ENCODE measurements at regions not wholly inside any gene's neighbourhood (a gene's known extent, or its start where the extent isn't known, plus 50 kb on each side); places are given as distances from the start of the nearest gene placed in this dataset.
A peak's percentile ranks its signal among the peaks of the same experiment; 100 is the strongest.
"Not testable (repeated sequence)": the region's sequence is repeated elsewhere in the genome, so short reads cannot be mapped to it uniquely, and the experiment has no call there.

- DNase-seq (ENCODE audit: low spot score), result not testable (repeated sequence)
Observed at GRCh38 chr6:75031102-75031501, 174.8 kb downstream of the COL12A1 start.

DNA sequence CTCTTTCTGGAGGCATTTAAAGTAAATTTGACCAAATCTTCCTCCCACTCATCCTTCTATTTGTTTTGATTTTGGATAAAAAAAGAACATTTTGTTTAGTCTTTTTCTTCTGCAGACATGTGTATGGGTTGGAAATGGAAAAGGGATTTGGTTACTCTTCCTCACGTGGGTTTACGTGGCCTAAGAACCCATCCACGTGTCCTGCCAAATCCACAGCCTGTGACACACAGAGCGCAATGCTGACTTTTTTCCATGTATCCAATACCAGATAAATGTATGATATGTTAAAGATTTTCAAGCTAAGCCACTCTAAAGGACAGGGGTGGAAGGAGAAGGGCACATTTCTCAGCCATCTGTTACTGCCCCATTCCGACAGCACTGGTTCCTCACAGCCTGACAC, 176.5 kb downstream of the COL12A1 start:
- no peak for DNase-seq (ENCODE audit: low spot score)

- DNase-seq (ENCODE audit: low spot score), result no peak
Observed at GRCh38 chr6:75025371-75025770, 180.5 kb downstream of the COL12A1 start.

DNA sequence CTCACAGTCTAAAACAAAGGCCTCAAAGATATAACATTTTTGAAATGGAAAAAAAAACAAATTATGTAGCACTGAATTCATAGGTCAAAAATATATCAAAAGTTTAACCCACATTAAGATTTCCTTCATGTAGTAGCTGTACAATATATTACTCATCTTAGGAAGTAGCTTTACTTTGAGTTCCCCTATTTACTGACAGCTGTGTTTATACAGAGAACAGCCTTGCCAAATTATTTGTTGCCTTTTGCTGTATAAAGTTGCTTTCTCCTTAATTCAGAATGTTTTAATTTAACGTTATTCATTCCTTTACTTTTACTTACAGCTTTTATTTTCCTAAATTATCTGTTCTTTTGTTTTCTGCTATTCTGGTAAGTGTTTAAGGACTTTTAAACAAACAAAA, 181.0 kb downstream of the COL12A1 start:
- no peak for DNase-seq (ENCODE audit: low spot score)

GRCh38 chr6:75023634-75024033, 182.2 kb downstream of the COL12A1 start:
- DNase-seq (ENCODE audit: low spot score), result peak; percentile 65

DNA sequence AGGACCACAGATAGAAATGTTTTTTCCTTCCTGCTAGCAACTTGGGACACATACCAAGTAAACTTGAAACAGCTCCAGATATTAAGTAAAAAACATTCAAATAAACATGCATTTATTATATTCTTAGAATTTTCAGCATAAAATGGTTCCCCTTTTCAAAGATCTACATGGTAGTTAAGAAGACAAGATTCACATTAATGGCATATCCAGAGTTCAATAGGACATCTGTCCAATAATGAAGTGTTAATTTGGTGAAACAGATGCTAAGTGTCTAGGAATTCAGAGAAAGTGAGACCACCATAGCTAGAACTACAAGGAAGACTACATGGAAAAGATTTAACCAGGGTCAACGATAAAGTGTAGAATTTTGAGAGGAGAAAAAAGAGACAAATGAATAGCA, 184.9 kb downstream of the COL12A1 start:
- no peak for DNase-seq (ENCODE audit: low spot score)

- DNase-seq (ENCODE audit: low spot score), result no peak
Observed at GRCh38 chr6:75020376-75020775, 185.5 kb downstream of the COL12A1 start.

- DNase-seq (ENCODE audit: low spot score), result no peak
Observed at GRCh38 chr6:75012018-75012417, 193.8 kb downstream of the COL12A1 start.

GRCh38 chr6:75003984-75004383, 201.9 kb downstream of the COL12A1 start:
- not testable (repeated sequence) for DNase-seq (ENCODE audit: low spot score)

- DNase-seq (ENCODE audit: low spot score), result no peak
Observed at GRCh38 chr6:74997646-74998045, 208.2 kb downstream of the COL12A1 start.

DNA sequence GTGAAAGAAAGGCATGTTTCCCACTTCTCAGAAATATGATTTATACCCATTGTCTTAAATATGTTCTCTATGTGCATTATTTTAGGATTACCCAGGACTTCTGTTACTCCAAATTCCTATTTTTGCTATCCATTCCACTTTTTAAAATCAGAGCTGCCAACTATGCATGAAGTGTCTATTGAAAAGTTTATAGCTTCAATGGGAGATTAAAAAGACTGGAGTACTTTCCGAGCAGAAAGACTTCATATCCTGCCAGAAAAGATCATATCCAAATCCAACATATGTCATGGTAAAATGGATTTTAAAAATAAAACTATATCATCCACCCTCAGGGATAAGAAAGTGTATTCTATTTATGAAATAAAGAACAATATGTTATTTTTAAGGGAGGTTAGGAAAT, 212.7 kb downstream of the COL12A1 start:
- no peak for DNase-seq (ENCODE audit: low spot score)

- DNase-seq (ENCODE audit: low spot score), result peak; percentile 25
Observed at GRCh38 chr6:74991573-74992332, 214.1 kb downstream of the COL12A1 start.

DNA sequence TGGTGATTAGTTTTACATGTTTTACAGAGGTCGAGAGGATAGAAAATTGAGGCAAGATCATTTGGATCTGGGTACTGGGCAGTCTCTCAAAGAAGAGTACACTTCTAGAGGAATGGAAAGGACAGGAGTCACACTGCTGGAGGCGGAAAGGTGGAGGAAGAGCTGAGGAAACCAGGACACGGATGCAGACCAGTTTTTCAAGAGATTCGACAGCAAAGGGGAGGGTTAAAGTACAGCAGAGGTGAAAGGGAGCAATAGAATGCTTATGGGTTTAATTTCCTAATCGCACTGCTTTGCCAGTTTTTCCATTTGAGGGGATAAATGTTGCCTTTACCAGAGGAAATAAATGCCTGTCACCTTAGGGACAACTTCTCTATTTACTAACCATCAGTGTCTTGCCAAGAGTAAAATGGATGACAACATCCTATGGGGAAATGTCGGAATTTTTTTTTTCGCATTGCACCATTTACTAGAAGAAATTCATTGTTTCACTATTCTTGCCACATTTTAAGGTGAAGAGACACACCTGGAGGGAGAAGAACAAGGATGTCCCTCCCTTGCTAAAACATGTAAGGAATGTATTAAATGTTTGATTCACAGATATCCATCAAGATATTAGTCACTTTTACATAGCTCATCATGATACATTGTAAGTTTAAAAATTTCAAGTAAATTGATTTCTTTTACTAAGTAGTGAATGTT, 226.6 kb downstream of the COL12A1 start:
- DNase-seq (ENCODE audit: low spot score), result no peak

GRCh38 chr6:74976701-74977100, 229.2 kb downstream of the COL12A1 start:
- no peak for DNase-seq (ENCODE audit: low spot score)

GRCh38 chr6:74976026-74976425, 229.8 kb downstream of the COL12A1 start:
- DNase-seq (ENCODE audit: low spot score), result no peak

GRCh38 chr6:74973591-74973990, 232.3 kb downstream of the COL12A1 start:
- DNase-seq (ENCODE audit: low spot score), result no peak

- DNase-seq (ENCODE audit: low spot score), result no peak
Observed at GRCh38 chr6:74971633-74972032, 234.2 kb downstream of the COL12A1 start.

- DNase-seq (ENCODE audit: low spot score), result no peak
Observed at GRCh38 chr6:74969591-74970267, 236.1 kb downstream of the COL12A1 start.

DNA sequence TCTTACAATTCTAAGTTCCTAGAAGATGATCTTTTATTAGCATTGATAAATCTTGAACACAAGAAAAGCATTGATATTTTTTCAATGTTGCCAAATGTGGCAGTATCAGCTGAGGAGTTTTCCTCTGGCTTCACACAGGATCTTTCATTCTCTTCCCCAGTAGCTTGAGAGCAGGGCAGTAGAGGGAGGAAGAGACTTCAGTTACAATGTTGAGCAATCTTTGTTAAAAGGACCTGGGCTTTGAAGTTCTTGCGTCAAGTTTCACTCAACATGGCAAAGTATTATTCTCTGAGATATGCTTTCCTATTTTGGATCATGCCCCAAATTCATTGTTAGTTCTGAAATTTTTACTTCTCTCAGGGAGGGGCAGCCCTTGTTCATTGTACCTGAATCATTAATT, 238.0 kb downstream of the COL12A1 start:
- DNase-seq (ENCODE audit: low spot score), result no peak

DNA sequence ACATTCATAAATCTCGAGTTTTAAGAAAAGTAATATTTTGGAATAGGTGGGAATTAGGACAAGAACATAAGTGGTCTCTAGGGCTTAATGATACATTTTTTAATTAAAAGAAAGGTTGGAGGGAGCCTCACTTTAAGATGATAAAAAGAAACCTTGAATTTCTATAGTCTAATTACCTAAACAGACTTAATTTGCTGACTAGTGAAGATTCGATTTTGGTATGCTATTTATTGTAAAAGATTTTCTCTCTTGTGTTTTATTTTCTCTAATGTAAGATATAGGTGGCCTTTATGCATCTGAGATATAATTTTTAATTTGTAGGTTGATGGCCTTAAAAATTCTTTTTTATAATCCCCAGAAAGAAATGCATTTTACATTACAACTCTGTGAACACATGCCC, 239.1 kb downstream of the COL12A1 start:
- DNase-seq (ENCODE audit: low spot score), result no peak

GRCh38 chr6:74964871-74965441, 240.9 kb downstream of the COL12A1 start:
- DNase-seq (ENCODE audit: low spot score), result peak; percentile 25

GRCh38 chr6:74956559-74957428, 249.1 kb downstream of the COL12A1 start:
- no peak for DNase-seq (ENCODE audit: low spot score)
